HG03460 (cell line): ENCODE measurements at regions not wholly inside any gene's neighbourhood (a gene's known extent, or its start where the extent isn't known, plus 50 kb on each side); places are given as distances from the start of the nearest gene placed in this dataset.
"Not testable (repeated sequence)": the region's sequence is repeated elsewhere in the genome, so short reads cannot be mapped to it uniquely, and the experiment has no call there.

Experiments used
- ATAC-seq: cut with Tn5 transposase; IDR thresholded peaks from one replicate; pipeline ENCODE4 v1.9.1; 2021; ENCODE audit not compliant: unreplicated experiment

GRCh38 chr7:19378345-19378714 is 233.1 kb upstream of the FERD3L start:
- ATAC-seq, result no peak

DNA sequence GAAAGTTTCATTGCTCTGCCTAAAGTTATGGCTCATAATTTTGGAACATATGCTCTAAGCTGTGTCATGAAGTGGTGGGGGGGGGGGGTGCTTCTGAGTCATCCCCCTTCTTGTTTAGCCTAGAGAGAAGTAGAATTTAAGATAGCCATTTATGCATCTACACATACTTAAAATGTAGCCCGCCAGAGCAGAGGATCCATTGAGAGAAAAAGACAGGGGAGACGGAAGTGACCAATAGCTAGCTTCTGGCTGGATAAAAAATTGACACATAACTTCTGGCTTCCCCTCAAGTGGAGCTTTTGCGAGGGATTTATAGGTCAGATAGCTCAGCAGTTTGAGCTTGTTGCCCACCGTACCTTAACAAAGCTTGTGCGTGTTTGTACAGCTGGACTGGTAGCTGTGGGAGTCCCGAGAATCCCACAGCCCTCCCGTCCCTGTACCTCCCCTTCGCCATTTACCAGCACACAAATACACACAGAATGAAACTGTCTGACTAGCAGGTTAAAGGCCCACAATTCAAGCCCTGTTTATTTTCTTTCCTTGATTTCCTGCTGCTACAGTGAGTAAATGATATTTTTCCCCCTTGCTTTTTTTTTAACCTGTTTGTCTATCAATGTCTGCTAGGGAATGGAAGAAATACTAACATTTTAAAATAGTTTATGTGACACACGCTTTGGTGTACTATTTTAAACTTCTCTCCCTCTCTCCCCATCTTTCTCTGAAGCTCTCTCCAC is 232.6 kb upstream of the FERD3L start:
- no peak for ATAC-seq

GRCh38 chr7:19376538-19376937 is 231.3 kb upstream of the FERD3L start:
- no peak for ATAC-seq

DNA sequence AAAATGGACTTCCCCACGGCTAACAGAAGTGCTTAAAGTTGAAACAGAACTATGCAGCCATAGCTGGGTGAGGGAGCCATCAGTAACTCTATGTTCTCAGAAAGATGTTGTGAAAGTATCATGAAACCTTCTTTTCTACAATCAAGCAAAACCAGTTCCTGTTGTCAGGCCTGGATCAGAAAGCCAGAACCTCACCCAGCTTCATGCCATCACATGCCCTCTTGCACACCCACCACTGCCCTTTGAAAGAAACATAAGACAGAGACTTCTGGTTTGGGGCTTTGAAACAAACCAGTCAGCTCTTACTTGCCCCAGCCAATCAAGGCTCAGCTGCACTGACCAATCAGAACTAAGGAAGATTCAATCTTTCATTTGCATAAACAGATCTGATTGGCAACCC is 230.8 kb upstream of the FERD3L start:
- no peak for ATAC-seq

GRCh38 chr7:19373334-19373733 is 228.1 kb upstream of the FERD3L start:
- no peak for ATAC-seq

DNA sequence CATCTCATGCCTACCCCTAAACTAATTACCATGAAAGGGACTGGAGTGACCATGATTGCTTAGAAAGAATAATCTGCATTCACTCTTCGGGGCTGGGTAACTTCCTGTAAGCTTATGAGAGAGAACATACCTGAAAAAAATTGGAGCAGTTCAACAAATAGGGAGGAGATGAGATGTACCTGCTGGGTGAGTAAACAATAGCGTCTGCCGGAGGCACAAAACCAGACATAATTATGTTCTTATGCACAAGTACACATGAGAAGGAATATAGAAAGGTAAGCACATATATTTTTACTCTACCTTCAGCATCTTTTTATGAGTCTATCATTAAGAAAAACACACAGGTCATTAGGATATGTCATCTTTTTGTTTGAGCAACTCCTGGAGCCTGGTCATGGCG is 224.6 kb upstream of the FERD3L start:
- no peak for ATAC-seq

DNA sequence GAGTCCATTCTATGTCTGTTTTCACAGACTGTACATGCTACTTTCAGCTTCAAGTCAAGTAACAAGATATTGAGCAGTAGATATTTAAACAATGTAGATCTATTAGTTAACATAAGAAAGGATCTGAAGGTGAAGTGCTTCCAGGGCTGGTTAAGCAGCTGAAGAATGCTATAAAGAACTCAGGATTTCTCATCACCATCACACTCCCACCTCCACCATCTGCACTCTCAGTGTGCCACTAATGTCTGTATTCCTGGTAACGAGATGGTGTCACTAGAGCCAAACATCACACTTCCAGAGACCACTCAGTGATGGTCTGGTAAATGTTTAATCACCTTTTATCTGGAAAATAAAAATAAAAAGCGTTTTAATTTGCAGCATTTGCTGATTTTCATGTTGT is 224.0 kb upstream of the FERD3L start:
- ATAC-seq, result no peak

DNA sequence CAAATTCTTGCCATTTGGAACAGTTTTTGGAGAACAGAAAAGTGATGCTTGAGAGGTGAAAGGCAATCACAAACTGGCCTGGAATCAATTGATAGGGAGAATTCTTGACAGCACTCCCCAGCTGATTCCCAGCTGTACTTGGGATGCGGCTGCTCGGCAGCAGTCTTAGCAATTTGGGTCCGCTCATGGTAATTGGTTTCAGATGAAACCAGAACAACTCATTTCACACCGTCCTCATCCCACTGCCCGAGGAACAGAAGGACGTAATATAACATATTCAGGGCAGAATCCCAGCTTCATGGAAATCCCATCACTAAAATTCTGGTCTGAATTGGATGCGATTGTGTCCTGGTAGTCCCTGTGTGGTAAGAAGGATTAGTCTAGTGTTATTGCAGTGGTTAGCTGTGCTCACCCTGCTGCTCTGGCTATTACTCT is 223.3 kb upstream of the FERD3L start:
- ATAC-seq, result no peak

GRCh38 chr7:19364950-19365349 is 219.7 kb upstream of the FERD3L start:
- no peak for ATAC-seq

DNA sequence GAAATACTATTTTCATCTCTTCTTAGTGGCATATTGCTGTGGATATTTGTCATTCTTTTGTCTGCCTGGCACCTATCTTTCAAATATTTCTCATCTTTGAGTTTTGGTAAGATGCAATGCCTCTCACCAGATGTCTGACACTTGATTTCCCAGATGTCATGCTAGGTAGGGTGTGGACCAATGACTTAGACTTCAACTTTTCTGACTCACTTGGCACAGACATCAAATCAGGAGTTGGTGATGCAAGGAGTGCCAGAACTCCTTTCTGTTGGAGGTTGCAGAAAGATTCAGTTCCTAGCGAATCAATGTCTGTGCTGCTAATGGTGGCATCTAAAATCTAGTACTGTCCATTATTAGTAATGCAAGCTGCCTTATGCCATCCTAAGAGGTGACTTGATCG is 216.9 kb upstream of the FERD3L start:
- ATAC-seq, result no peak

DNA sequence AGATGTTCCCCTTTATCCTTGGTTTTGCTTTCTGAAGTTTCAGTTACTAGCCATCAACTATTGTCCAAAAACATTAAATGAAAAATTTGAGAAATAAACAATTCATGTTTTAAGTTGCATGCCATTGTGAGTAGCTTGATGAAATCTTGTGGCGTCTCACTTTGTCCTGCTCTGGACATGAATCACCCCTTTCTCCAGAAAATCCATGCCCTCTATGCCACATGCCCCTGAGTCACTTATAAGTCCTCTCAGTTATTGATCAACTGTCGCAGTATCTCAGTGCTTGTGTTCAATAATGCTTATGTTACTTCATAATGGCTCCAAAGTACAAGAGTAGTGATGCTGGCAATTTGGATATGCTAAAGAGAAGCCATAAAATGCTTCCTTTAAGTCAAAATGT is 208.0 kb upstream of the FERD3L start:
- ATAC-seq, result no peak

- no peak for ATAC-seq
Observed at GRCh38 chr7:19352305-19352695, 207.1 kb upstream of the FERD3L start.

GRCh38 chr7:19351341-19352304 is 206.4 kb upstream of the FERD3L start:
- no peak for ATAC-seq

GRCh38 chr7:19339512-19339911 is 194.3 kb upstream of the FERD3L start:
- ATAC-seq, result no peak

DNA sequence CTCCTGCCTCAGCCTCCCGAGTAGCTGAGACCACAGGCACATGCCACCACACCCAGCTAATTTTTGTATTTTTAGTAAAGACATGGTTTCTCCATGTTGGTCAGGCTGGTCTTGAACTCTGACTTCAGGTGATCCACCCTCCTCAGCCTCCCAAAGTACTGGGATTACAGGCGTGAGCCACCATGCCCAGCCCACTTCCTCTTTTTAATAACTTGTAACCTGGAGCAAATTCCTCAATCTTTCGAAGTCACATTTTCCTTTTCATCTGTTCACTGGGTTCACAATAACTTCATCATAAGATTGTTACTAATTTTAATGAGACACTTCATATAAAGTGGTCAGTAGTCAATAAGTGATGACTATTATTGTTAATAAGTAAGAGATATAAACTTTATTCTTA is 193.3 kb upstream of the FERD3L start:
- ATAC-seq, result not testable (repeated sequence)

DNA sequence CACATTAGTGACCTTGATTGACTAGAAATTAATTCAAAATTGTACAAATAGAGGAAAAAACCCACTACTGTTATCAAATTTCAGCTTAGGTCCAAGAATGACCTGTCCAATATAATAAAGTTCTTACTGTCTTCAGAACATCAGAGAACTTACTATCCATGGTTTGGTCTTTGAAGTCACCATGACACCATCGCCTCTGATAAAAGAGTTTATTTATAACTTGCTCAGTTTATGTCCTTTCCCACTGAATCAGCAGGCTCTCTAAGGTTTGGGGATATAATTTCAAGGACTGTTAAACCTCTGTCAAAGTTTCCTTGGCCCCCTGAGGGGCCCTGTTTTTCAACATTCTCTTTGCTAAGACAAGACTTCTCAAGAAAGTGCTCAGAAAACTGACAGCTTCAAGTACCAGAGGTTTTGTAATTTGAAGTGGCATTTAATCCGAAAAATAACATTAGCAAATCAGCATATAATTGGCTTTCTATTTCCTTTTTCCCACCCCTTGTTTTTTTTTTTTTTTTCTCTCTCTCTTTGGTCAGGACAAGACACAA is 191.7 kb upstream of the FERD3L start:
- ATAC-seq, result no peak

DNA sequence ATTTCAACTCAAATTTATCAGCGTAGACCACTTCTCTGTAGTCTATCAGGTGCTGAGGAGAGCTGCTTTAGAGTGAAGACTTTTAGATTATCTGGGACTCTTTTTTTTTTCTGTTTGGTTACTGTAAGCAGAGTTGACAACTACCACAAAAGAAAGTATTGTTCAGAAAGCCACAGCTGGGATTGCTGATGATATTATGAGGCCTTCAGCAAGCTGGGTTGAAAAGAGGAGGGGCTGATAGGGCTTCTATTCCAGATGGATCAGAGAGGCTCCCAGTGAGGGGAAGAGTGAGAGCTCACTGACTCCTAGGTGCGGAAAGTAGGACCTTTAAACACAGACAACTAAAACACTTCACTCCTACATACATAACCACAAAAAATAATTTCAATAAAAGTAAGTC is 188.5 kb upstream of the FERD3L start:
- ATAC-seq, result no peak

- no peak for ATAC-seq
Observed at GRCh38 chr7:19327018-19327417, 181.8 kb upstream of the FERD3L start.

- ATAC-seq, result no peak
Observed at GRCh38 chr7:19322002-19322401, 176.8 kb upstream of the FERD3L start.

- ATAC-seq, result no peak
Observed at GRCh38 chr7:19318287-19318686, 173.1 kb upstream of the FERD3L start.

- no peak for ATAC-seq
Observed at GRCh38 chr7:19317461-19317860, 172.2 kb upstream of the FERD3L start.

- no peak for ATAC-seq
Observed at GRCh38 chr7:19312416-19312815, 167.2 kb upstream of the FERD3L start.
